Activated effector memory CD4-positive, alpha-beta T cell treated with anti-CD3 and anti-CD28 coated beads, Interleukin-2, amount 50 U/mL, for 16 hours (primary cell): ENCODE measurements at regions not wholly inside any gene's neighbourhood (a gene's known extent, or its start where the extent isn't known, plus 50 kb on each side); places are given as distances from the start of the nearest gene placed in this dataset.

ENCODE experiments used
- DNase-seq: peaks from one replicate; pipeline ENCODE4 v3.0.0-alpha.2; 2020

GRCh38 chr13:40200273-40200978 lies 466.0 kb downstream of the FOXO1 start:
- DNase-seq, result no peak

DNA sequence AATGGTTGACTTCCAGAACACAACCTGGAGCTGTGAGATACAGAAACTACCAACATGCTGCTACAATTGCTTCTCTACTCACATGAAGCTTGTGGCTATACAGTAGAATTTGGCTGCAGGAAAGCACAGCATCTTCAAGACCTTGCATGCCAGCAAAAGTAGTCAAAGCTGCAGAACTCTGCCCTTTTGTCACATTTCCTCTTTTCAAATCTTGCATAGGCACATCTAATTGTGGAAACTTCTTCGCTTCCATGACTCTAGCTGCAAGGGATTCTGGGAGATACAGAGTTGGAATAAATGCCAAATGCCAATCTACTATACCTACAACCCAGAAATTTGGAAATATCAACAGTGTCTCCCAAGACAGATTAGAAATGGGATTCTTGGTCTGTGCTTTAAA lies 462.2 kb downstream of the FOXO1 start:
- no peak for DNase-seq

DNA sequence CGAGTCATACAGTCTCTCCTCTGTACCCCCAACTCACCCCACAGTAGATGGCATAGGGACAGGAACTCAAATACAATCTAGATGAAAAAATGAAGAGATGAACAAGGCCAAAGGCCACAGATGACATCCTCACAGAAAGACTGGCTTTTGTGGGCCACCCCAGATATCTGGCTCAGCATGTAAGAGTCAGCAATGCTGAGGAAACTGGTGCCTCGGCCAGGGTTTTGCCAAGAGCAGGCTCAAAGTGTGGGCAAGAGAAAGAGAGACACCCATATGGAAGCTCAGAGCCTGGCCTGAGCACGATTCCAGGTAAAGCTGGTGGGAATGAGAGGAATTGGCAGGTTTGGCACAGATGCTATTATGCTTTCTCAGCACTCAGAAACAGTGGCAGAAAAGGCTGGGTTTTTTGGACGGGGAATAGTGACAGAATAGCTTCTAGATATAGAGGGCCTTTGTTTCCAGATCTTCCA lies 460.6 kb downstream of the FOXO1 start:
- no peak for DNase-seq

DNA sequence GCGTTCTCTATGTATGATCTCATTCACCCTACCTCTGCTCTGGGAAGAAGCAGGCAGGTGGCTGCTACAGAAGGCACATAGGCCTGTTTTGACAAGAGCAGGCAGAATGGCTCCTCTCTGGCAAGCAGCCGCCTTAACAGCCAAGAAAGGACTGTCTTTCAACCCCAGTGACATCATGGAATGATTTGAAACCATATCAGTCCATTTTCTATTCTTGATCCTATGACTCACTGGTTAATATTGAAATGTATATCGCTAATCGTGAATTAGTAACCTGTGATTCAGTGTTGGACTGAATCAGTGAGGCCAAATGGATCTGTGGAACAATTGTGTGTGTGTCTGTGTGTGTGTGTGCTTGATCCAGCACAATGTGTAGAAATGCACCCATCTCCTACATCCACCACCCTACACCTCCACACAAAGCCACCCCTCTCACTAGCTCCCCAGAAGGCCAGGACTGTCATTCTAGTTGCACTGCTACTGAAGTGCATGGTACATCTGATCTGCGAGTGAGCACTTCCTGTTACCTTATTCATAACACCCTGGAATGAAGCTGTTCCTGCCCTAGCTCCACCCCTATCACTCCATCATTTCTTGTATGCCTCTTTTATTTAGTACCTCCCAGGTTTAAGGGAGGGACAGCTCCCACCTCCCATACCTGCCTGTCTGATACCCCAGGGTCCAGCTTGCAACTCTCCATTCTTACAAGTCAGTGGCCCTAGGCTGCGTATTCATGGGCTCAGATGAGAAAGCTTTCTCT lies 460.0 kb downstream of the FOXO1 start:
- DNase-seq, result peak; percentile 74

DNA sequence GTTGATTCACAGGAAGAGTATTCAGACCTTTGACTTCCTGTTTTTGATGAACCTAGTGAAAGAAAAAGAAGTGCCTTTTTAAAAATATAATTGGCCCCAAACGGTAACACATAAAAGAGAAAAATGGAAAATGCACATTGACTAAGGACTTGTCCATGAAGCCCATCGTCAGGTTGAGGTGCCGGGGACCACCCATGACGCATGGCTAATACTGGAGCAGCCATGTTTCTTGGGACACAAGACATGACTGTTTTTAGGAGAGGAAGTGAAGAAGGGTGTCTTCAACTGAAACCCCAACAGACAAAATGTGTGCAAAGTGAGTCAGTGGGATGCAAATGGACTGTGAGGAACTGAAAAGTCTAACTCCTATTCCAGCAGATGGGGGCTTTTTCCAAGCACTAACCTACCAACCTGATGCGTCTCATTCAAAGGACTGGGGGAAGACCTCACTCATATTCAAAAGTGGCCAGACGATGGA lies 459.4 kb downstream of the FOXO1 start:
- DNase-seq, result no peak

- DNase-seq, result no peak
These were observed 457.9 kb downstream of the FOXO1 start for GRCh38 chr13:40208517-40208916.

DNA sequence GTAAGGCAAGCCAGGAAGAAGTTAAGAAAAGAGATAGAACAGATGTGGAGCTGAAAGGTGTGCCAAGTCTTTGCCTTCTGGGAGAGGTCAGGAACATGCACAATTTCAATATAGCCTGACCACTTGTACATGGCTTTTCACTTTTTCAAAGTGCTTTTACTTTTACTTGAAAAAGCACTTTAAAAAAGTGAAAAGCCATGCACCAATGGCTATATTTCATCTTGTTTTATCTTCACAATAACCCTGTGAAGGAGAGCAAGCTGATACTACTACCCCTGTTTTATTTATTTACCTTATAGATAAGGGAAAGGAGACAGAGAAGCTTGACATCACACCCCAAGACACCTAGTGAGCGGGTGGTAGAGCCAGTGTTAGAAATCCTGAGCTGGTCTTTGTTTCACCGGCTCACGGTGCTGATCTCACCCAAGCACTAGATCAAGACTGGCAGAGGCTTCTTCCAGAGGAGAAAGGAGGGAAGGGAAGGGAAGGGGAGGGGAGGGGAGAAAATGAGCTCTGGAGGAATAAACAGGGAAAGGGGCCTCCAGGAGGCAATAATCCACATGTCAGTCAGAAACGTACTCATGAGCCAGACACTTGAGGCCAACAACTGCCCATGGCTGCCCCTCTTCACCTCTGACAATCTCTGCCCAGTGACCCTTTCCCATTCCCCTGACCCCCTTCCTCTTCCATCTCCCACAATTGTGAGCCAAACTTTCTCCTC lies 455.4 kb downstream of the FOXO1 start:
- DNase-seq, result no peak

- no peak for DNase-seq
These were observed 454.9 kb downstream of the FOXO1 start for GRCh38 chr13:40211586-40211968.

- DNase-seq, result no peak
These were observed 452.7 kb downstream of the FOXO1 start for GRCh38 chr13:40213779-40214178.

DNA sequence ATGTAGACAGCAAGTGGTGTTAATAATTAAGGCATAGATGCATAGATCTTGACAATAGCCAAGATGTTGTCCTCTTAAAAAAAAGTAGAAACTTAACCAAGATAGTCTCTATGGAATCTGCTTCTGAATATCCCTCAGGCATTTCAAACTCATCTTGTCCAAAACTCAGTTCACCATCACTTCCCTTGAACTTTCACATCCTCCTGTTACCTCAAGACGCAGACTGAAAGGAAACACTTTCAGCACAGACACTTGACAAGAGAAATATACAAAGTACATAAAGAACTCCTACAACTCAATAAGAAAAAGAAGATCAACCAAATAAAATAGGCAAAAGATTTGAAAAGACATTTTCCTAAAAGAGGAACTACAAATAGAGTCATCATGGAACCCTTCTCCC lies 451.1 kb downstream of the FOXO1 start:
- DNase-seq, result no peak

DNA sequence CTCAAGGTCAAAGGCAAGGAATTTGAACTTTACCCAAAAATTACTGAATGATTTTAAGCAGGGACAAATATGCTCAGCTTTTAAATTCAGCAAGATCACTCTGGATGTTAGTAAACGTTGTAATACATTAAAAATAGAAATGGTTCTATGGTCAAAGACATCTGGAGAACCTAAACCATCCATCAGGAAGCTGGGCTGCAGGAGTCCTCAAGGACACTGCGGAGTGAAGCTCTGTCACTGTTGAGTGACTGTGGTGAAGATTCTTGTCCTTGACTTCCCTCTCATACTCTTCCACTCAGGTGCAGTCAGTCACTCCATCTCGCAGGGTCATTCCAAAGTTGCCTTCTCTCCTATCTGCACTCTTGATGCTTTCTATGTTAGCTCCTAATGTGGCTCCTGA lies 450.7 kb downstream of the FOXO1 start:
- DNase-seq, result no peak

- DNase-seq, result no peak
These were observed 448.8 kb downstream of the FOXO1 start for GRCh38 chr13:40217675-40218074.

DNA sequence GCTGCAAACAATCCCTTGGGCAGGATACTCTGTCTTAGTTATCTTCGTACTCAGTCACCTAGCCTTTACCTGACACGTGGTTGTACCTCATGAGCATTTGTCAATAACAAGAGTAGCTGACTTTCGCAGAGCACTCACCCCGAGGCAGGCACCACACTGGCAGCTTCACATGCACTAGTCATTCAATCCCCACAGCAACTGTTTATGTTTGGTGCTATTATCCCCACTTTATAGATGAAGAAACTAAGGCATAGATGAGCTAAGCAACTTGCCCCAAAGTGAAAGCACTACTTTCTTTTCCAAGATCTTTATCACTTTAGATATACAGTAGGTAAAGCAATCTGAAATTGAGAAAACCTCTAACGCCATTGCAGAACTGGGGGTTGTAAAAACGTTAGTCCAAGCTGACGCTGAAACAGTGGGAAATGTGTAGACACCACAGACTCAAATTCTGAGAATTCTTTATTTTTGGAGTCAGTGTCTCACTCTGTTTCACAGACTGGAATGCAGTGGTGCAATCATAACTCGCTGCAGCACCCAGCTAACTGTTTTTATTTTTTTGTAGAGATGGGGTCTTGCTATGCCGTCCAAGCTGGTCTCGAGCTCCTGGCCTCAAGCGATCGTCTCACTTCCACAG lies 446.0 kb downstream of the FOXO1 start:
- peak; percentile 69 for DNase-seq

GRCh38 chr13:40221131-40221459 lies 445.3 kb downstream of the FOXO1 start:
- no peak for DNase-seq

GRCh38 chr13:40221460-40222201 lies 444.8 kb downstream of the FOXO1 start:
- peak; percentile 67 for DNase-seq

- no peak for DNase-seq
These were observed 442.9 kb downstream of the FOXO1 start for GRCh38 chr13:40223585-40223984.

- no peak for DNase-seq
These were observed 437.9 kb downstream of the FOXO1 start for GRCh38 chr13:40228496-40228895.

DNA sequence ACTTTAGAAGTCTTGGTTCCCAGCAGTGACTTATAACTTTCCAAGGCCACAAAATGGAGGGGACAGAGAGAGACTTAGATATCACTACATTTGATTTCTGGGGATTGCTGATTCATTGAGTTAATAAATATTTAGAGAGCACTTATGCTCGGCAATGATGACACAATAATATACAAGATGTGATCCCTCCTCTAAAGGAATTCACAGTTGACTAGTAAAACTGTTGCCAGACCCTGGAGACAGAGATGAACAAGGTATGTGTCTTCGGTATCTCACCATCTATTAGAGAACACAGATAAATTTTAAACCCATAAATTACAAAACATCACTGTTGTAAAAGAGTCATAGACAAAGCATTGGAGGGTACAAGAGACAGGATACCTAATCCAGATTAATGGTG lies 437.5 kb downstream of the FOXO1 start:
- DNase-seq, result no peak

GRCh38 chr13:40230833-40231266 lies 435.6 kb downstream of the FOXO1 start:
- DNase-seq, result no peak

- DNase-seq, result no peak
These were observed 435.1 kb downstream of the FOXO1 start for GRCh38 chr13:40231311-40231710.

- no peak for DNase-seq
These were observed 434.7 kb downstream of the FOXO1 start for GRCh38 chr13:40231751-40232150.

GRCh38 chr13:40232311-40233040 lies 434.0 kb downstream of the FOXO1 start:
- no peak for DNase-seq
